ENCODE measurements at regions not wholly inside any gene's neighbourhood (a gene's known extent, or its start where the extent isn't known, plus 50 kb on each side); places are given as distances from the start of the nearest gene placed in this dataset.

GRCh38 chr3:65044401-65044800, 356.6 kb upstream of the ADAMTS9 start:
- Histone ChIP-seq H3K27me3 (ENCODE audit: control insufficient read depth, insufficient read depth, low read length) (no peaks in the 10 kb centered on the region), H3K36me3 (ENCODE audit: control insufficient read depth, insufficient read depth, low read length) (no peaks in the 10 kb centered on the region), H3K4me3 (ENCODE audit: low read depth, low read length) (no peak overlapping the region)
- DNase-seq (ENCODE audit: low read depth): no peak
- ChIA-PET POLR2A (no interaction called here), CTCF (interaction anchor here (1.6 kb wide), 1 partner anchor 10 kb away, joined by 3 read pairs; no protein-coding TSS in a partner anchor)
- TF ChIP-seq CTCF (IDR thresholded peaks at IDR 0.05; ENCODE audit: insufficient read depth, low read depth, low read length): no peak

GRCh38 chr3:65042675-65043074, 354.9 kb upstream of the ADAMTS9 start:
- H3K4me3 ChIP-seq (ENCODE audit: low read depth, low read length): no peak overlapping the region
- ChIA-PET POLR2A (no interaction called here), CTCF (no interaction called here)
- DNase-seq (ENCODE audit: low read depth): no peak
- no peaks in the 10 kb centered on the region for H3K27me3 ChIP-seq (ENCODE audit: control insufficient read depth, insufficient read depth, low read length)
- H3K36me3 ChIP-seq (ENCODE audit: control insufficient read depth, insufficient read depth, low read length): no peaks in the 10 kb centered on the region
- TF ChIP-seq CTCF (IDR thresholded peaks at IDR 0.05; ENCODE audit: insufficient read depth, low read depth, low read length): no peak

GRCh38 chr3:65039754-65040210, 352.0 kb upstream of the ADAMTS9 start:
- DNase-seq (ENCODE audit: low read depth): no peak
- H3K36me3 ChIP-seq (ENCODE audit: control insufficient read depth, insufficient read depth, low read length): no peaks in the 10 kb centered on the region
- ChIA-PET CTCF (no interaction called here), POLR2A (no interaction called here)
- H3K4me3 ChIP-seq (ENCODE audit: low read depth, low read length): no peak overlapping the region
- H3K27me3 ChIP-seq (ENCODE audit: control insufficient read depth, insufficient read depth, low read length): no peaks in the 10 kb centered on the region
- TF ChIP-seq CTCF (IDR thresholded peaks at IDR 0.05; ENCODE audit: insufficient read depth, low read depth, low read length): no peak

- Histone ChIP-seq H3K27me3 (ENCODE audit: control insufficient read depth, insufficient read depth, low read length) (no peaks in the 10 kb centered on the region), H3K4me3 (ENCODE audit: low read depth, low read length) (no peak overlapping the region), H3K36me3 (ENCODE audit: control insufficient read depth, insufficient read depth, low read length) (no peaks in the 10 kb centered on the region)
- ChIA-PET CTCF (no interaction called here), POLR2A (no interaction called here)
- TF ChIP-seq CTCF (IDR thresholded peaks at IDR 0.05; ENCODE audit: insufficient read depth, low read depth, low read length): no peak
- no peak for DNase-seq (ENCODE audit: low read depth)
Measured at GRCh38 chr3:65037861-65038260, 350.1 kb upstream of the ADAMTS9 start.

GRCh38 chr3:65035246-65035645, 347.4 kb upstream of the ADAMTS9 start:
- Histone ChIP-seq H3K36me3 (ENCODE audit: control insufficient read depth, insufficient read depth, low read length) (no peaks in the 10 kb centered on the region), H3K27me3 (ENCODE audit: control insufficient read depth, insufficient read depth, low read length) (no peaks in the 10 kb centered on the region), H3K4me3 (ENCODE audit: low read depth, low read length) (no peak overlapping the region)
- no peak for TF ChIP-seq CTCF (IDR thresholded peaks at IDR 0.05; ENCODE audit: insufficient read depth, low read depth, low read length)
- DNase-seq (ENCODE audit: low read depth): no peak
- ChIA-PET POLR2A (no interaction called here), CTCF (no interaction called here)

Data from BJ (cell line).